ENCODE measurements at regions not wholly inside any gene's neighbourhood (a gene's known extent, or its start where the extent isn't known, plus 50 kb on each side); places are given as distances from the start of the nearest gene placed in this dataset.
"Not testable (repeated sequence)": the region's sequence is repeated elsewhere in the genome, so short reads cannot be mapped to it uniquely, and the experiment has no call there.

DNA sequence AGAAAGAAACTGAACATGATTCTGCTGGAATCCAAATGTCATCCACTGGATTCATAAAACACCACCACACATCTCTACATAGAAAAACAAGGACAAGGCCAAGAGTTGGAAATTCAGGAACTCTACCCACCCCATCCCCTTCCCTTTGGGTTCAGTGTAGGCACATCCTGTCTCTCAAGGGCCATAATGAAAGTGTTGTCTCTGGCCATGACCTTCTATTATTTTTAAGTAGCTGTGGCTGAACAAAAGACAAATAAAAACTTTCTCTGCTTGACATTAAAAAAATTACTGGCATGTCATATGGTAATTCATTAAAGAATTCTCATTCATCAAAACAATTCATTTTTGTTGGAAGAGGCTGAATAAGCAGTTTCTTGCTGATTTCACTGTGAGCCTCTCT is 54.9 kb upstream of the ZBTB18 start:
- no peak for DNase-seq

DNA sequence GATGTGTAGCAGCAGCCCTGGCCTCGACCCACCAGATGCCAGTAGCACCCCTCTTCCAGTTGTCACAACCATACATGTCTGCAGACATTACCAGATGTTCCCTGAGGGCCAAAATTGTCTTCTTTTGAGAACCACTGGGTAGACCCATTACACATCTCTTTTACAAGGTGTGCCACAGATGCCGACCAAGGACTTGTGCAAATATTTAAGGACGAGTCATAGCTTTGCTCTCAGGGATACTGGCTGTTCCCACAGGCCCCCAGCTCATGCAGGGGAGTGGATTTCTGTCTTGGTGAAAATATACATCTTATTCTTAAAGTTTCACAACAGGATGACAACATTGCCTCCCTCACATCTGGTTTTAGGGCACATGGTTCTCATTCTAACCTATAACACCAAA is 59.4 kb upstream of the ZBTB18 start:
- no peak for DNase-seq

DNA sequence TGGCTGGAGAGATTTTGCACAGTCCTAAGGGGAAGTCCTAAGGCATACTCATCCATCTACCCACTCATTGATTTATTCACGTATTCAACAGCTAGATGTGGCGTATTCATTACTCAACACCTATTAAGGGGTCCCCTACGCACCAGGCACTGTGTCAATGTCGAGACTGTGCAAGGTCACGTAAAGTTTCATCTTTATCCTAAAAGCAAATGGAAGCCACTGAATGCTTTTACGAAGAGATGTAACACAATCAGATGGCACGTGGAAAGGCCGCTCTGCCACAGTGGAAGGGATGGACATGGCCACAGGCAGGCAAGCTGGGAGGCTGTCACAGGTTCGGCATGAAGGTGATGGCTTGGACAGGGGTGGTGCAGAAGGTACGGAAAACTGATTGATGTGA is 66.3 kb upstream of the ZBTB18 start:
- DNase-seq, result no peak

DNA sequence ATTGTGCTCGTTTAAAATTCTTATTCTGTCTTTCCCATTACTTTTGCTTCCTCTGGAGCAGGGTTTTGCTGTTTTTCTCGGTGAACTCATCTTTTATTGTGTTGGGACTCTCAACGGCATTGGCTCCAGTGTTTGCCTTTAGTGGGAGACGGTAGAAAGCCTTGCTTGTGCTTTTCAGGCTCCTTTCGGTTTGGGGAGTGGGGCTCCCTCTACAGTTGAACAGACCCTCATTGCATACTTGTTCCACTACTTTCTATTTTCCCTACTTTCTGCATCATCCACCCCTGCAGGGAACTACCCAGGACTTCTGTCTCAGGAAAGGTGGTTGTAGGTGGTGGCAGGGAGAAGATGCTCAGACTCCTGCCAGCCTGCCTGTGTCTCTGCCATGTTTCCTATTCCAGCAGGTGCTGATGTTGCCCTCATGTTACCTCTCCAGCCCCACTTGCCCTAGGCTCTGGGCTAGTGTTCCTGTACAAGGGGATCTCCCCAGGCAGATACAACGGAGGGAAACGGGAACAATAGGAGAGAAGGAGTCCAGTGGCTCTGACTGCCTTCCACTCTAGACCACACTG is 68.5 kb upstream of the ZBTB18 start:
- DNase-seq, result no peak

DNA sequence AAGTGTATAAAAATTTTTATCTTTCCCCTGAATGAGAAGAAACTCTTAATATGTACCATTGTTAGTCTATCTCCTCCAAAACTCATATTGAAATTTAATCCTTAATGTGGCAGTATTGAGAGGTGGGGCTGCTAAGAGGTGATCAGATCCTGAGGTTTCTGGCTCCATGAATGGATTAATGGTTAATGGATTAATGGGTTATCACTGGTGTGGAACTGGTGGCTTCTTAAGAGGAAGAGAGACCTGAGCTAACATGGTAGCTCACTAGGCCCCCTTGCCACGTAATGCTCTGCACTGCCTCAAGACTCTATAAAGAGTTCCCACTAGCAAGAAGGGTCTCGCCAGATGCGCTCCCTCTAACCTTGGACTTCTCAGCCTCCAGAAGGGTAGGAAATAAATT is 70.6 kb upstream of the ZBTB18 start:
- DNase-seq, result no peak

- DNase-seq, result no peak
These were observed 71.0 kb upstream of the ZBTB18 start for GRCh38 chr1:243980071-243980470.

DNA sequence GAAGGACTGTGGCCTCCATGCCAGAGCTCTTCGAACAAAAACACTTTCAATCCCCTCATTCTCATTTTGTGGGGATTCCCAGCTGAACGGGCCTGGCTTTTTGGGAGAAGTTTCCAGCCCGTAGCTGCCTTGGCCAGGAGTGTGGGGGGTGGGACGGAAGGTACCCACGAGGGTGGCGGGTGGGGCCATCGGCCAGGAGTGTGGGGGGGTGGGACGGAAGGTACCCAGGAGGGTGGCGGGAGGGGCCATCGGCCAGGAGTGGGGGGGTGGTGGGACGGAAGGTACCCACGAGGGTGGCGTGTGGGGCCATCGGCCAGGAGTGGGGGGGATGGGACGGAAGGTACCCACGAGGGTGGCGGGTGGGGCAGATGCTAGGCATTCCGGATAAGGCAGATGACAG is 71.7 kb upstream of the ZBTB18 start:
- DNase-seq, result peak in 1 of 4 experiments; percentile 3

DNA sequence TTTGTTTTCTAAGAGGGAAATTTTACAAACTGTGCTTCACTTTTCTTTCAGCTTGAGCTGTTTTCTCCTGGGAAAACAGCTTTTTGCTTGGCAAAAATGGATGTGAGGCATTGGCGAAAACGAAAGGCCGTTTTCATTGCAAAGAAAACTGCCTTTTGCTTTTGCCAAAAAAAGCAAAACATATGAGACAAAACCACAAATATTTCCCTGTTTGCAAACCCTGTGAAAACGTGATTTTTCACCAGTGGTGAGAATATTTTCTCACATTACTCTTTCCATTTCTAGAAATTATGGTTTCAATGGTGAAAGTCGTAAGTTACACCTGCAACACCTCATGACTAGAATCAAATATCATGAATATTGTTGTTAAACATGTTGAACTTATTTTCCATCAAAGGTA is 74.0 kb upstream of the ZBTB18 start:
- no peak for DNase-seq

GRCh38 chr1:243974451-243975292 is 76.4 kb upstream of the ZBTB18 start:
- DNase-seq, result no peak

DNA sequence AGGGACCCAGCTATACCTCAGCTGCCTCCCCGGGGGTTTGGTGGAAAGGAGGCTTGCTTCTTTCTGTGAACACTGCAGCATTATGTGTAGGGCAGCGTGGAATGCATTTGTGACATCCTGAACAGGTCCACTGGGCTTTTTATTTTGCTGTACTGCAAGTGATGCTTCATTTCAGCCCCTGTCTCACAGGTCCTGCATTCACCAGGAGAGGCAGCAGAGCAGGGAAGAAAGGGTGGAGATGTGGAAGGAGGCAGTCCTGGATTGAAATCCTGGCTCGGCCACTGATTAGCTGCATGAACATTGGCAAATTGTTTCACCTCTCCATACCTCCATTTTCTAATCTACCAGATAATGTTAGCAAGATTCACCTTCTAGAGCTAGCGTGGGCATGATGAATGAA is 77.9 kb upstream of the ZBTB18 start:
- DNase-seq, result no peak

DNA sequence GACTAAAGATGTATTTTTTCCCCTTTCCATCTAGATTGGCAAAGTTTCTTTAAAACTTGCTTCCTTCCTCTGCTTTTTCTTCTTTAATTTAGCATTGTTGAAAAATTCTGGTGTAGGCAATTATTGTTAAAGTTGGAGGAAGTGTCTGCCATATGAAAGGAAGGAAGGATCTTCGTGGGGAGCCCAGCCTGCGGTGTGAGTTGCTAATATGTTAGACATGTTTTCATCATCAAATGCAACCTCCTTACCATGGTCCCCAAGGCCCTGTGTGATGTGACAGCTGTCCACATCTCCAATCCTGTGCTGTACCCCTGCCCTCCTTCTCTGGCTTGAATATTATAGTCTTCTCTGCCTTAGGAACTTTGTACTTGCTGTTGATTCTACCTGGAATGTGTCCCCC is 81.0 kb upstream of the ZBTB18 start:
- no peak for DNase-seq

- DNase-seq, result no peak
These were observed 82.7 kb upstream of the ZBTB18 start for GRCh38 chr1:243968413-243968812.

DNA sequence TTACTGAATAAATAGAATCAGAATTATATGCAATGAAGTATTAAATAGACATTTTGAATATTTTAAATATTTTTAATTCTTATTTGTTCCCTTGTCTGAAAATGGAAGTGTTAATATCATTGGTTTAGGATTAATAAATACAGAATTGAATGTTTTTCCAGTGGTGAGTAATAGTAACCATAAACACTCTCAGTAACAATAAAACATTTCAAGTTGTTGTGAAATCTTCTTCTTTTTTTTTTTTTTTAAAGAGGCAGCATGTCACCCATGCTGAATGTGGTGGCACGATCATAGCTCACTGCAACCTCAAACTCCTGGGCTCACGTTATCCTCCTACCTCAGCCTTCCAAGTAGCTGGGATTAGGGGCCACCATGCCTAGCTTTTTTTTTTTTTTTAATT is 86.2 kb upstream of the ZBTB18 start:
- DNase-seq, result no peak

GRCh38 chr1:243963571-243963970 is 87.5 kb upstream of the ZBTB18 start:
- no peak for DNase-seq

GRCh38 chr1:243962541-243962940 is 88.5 kb upstream of the ZBTB18 start:
- DNase-seq, result no peak

- no peak for DNase-seq
These were observed 91.1 kb upstream of the ZBTB18 start for GRCh38 chr1:243959998-243960397.

GRCh38 chr1:243957141-243957540 is 93.9 kb upstream of the ZBTB18 start:
- no peak for DNase-seq

GRCh38 chr1:243956450-243956849 is 94.6 kb upstream of the ZBTB18 start:
- no peak for DNase-seq

GRCh38 chr1:243951207-243951606 is 99.9 kb upstream of the ZBTB18 start:
- DNase-seq, result not testable (repeated sequence)

GRCh38 chr1:243950166-243950565 is 100.1 kb upstream of the AKT3 start:
- no peak for DNase-seq

DNA sequence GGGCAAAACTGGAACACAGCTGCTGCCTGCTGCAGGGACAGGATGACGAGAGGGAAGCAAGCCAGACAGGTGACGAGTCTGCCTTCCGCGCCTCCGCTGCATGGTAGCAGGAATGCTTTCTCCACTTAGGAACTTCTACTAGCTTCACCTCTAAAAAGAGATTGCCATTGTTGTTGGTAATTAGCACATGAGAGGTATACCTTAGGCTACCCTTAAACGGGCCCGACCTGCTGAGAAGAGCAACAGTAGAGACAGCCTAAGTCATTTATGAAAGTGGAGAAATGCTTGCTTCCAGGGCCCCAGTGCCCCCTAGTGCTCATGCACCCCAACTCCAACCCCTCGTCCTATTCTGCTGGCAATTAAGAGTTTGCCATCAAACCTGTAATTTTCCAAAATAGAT is 96.9 kb upstream of the AKT3 start:
- DNase-seq, result peak in 1 of 4 experiments; percentile 14

DNA sequence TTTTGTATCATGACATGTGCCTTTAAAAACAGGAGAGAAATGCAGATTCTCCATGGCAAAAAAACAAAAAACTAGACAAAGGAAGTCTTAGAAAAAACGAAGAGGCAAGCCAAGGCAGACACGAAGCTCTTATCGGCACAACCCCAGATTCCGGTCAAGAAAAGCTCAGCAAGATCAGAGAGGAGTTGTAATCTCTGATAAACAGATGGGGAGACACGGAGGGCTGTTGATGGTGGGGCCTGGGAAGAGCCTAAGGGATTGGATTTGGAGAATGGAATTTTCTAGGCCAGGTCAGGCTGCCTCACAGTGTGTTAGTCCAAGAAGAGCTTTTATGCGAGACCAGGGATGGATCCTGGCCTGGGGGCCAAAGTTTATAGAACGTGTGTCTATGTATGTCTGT is 96.2 kb upstream of the AKT3 start:
- DNase-seq, result no peak

DNA sequence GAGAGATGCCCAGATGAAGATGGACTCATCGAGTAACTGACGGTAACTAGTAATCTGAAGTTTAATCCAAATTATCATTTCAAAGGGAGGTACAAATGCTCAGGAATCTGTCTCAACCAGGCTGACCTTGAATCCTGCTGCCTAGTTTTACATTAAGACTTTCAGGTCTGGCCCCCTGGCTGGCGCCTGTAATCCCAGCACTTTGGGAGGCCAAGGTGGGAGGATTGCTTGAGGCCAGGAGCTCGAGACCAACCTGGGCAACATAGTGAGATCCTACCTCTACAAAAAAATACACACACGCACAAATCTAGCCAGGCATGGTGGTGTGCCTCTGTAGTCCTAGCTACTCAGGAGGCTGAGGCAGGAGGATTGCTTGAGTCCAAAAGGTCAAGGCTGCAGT is 95.7 kb upstream of the AKT3 start:
- no peak for DNase-seq

- DNase-seq, result no peak
These were observed 94.6 kb upstream of the AKT3 start for GRCh38 chr1:243944429-243945160.

All from activated naive CD4-positive, alpha-beta T cell (primary cell).